Naive thymus-derived CD4-positive, alpha-beta T cell (primary cell): ENCODE measurements at regions not wholly inside any gene's neighbourhood (a gene's known extent, or its start where the extent isn't known, plus 50 kb on each side); places are given as distances from the start of the nearest gene placed in this dataset.

ENCODE experiments used
- ATAC-seq: fragments of 150-1000 bp; cut with Tn5 transposase; 2 replicates; pipeline ENCODE4 v1.10.0; 2021; ENCODE audit warnings: mild to moderate bottlenecking, moderate library complexity
- CTCF ChIA-PET: fragments of 350-600 bp; sonication (Branson Sonifier 250); formaldehyde crosslinking; loops from one replicate; lab custom pipeline; 2021; ENCODE audit warnings: antibody characterized with exemption; lab: Charles Lee
- POLR2A ChIA-PET: fragments of 350-600 bp; sonication (Branson Sonifier 250); formaldehyde crosslinking; loops from one replicate; lab custom pipeline; 2021; ENCODE audit warnings: antibody characterized with exemption, inconsistent platforms; lab: Charles Lee
- DNase-seq, 9 donors: peaks; one replicate each; pipeline versions ENCODE4 v3.0.0 to v3.0.0-alpha.2; 2020 to 2022; ENCODE audit warnings: mixed read lengths in 1 of 9
- H3K27ac ChIP-seq: one replicate; pipeline ENCODE4 v1.7.0; 2013; ENCODE audit warnings: mild to moderate bottlenecking, low read depth, low read length, moderate library complexity
- H3K27me3 ChIP-seq, 2 donors: one replicate each; pipeline ENCODE4 v1.7.0; 2013; ENCODE audit warnings: low read length in 2 of 2, mild to moderate bottlenecking in 2 of 2, moderate library complexity in 2 of 2; ENCODE audit not compliant: control insufficient read depth in 2 of 2, insufficient read depth in 2 of 2
- H3K36me3 ChIP-seq, 3 experiments: 1 replicate in 2 of 3; 2 replicates in 1 of 3; pipeline ENCODE4 v1.7.0; 2013; ENCODE audit warnings: low read length in 3 of 3, mild to moderate bottlenecking in 3 of 3, moderate library complexity in 1 of 3; ENCODE audit not compliant: insufficient read depth in 3 of 3, control insufficient read depth in 2 of 3
- H3K4me1 ChIP-seq, 2 donors: one replicate each; pipeline ENCODE4 v1.7.0; 2013; ENCODE audit warnings: low read length in 2 of 2, mild to moderate bottlenecking in 2 of 2, moderate library complexity in 1 of 2; ENCODE audit not compliant: control insufficient read depth in 2 of 2, insufficient read depth in 2 of 2
- H3K4me3 ChIP-seq: 2 replicates; pipeline ENCODE4 v1.7.0; 2013; ENCODE audit warnings: mild to moderate bottlenecking, low read length
- H3K9me3 ChIP-seq, 3 experiments: 1 replicate in 2 of 3; 2 replicates in 1 of 3; pipeline ENCODE4 v1.7.0; 2013; ENCODE audit warnings: low read length in 3 of 3; ENCODE audit not compliant: control insufficient read depth in 2 of 3
- H3K27ac Mint-ChIP-seq, 9 donors: one replicate each; pipeline ENCODE4 v1.8.0; 2020 to 2022; ENCODE audit warnings: mixed read lengths in 9 of 9, mild to moderate bottlenecking in 8 of 9, moderate library complexity in 5 of 9, inconsistent platforms in 2 of 9
- H3K27me3 Mint-ChIP-seq, 5 donors: one replicate each; pipeline ENCODE4 v1.8.0; 2021 to 2022; ENCODE audit warnings: mixed read lengths in 5 of 5, mild to moderate bottlenecking in 1 of 5
- H3K36me3 Mint-ChIP-seq, 5 donors: one replicate each; pipeline ENCODE4 v1.8.0; 2020 to 2022; ENCODE audit warnings: mixed read lengths in 5 of 5, mild to moderate bottlenecking in 3 of 5, inconsistent platforms in 1 of 5
- H3K4me1 Mint-ChIP-seq, 7 donors: one replicate each; pipeline ENCODE4 v1.8.0; 2020 to 2022; ENCODE audit warnings: mixed read lengths in 7 of 7, mild to moderate bottlenecking in 3 of 7, inconsistent platforms in 1 of 7
- H3K4me3 Mint-ChIP-seq, 10 donors: one replicate each; pipeline ENCODE4 v1.8.0; 2020 to 2022; ENCODE audit warnings: mild to moderate bottlenecking in 10 of 10, mixed read lengths in 10 of 10, moderate library complexity in 6 of 10, inconsistent platforms in 2 of 10
- H3K9me3 Mint-ChIP-seq, 11 donors: one replicate each; pipeline ENCODE4 v1.8.0; 2020 to 2022; ENCODE audit warnings: mixed read lengths in 11 of 11, mild to moderate bottlenecking in 4 of 11, inconsistent platforms in 1 of 11, moderate library complexity in 1 of 11
- intact Hi-C, 2 donors: fragments of 100-400 bp; cut with micrococcal nuclease; formaldehyde crosslinking; loops; one replicate each; pipeline ENCODE4 v1.15.1; 2023

DNA sequence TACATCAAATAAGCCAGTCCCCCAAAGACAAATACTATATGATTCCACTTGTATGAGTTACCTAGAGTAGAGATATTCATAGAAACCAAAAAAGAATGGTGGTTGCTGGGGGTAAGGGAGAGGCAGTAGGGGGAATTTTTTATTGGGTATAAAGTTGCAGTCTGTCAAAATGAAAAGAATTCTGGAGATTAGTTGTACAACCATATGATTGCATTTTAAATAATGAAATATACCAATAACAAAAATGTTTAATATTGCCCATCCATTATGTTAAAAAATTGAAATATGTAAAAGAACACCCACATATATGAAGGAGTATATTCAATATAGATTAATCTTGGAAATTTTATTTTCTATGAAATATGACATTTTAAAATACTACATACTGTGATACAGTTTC lies 1383.5 kb downstream of the FSCB start:
- no peaks in the 10 kb centered on the region for H3K4me1 ChIP-seq
- H3K9me3 Mint-ChIP-seq, result peaks cover 0 to 18% (median 10%) of the 10 kb centered on the region in 11 donors
- H3K27ac ChIP-seq, result no peak overlapping the region
- DNase-seq (no peak), ATAC-seq (no peak)
- H3K36me3 ChIP-seq, result no peaks in the 10 kb centered on the region
- H3K4me3 ChIP-seq, result no peak overlapping the region
- no peaks in the 10 kb centered on the region for H3K27me3 Mint-ChIP-seq
- H3K36me3 Mint-ChIP-seq, result no peaks in the 10 kb centered on the region
- intact Hi-C loops, result no loop called here
- H3K9me3 ChIP-seq, result no peaks in the 10 kb centered on the region
- no peak overlapping the region for H3K27ac Mint-ChIP-seq
- ChIA-PET CTCF (no interaction called here), POLR2A (no interaction called here)
- H3K4me1 Mint-ChIP-seq, result no peaks in the 10 kb centered on the region
- no peak overlapping the region for H3K4me3 Mint-ChIP-seq
- H3K27me3 ChIP-seq, result no peaks in the 10 kb centered on the region

- H3K36me3 Mint-ChIP-seq, result no peaks in the 10 kb centered on the region
- Histone ChIP-seq H3K27ac (no peak overlapping the region), H3K27me3 (no peaks in the 10 kb centered on the region), H3K4me3 (no peak overlapping the region), H3K9me3 (no peaks in the 10 kb centered on the region), H3K36me3 (no peaks in the 10 kb centered on the region), H3K4me1 (no peaks in the 10 kb centered on the region)
- no peak for DNase-seq
- H3K4me1 Mint-ChIP-seq, result no peaks in the 10 kb centered on the region
- no peak overlapping the region for H3K27ac Mint-ChIP-seq
- H3K4me3 Mint-ChIP-seq, result no peak overlapping the region
- no peaks in the 10 kb centered on the region for H3K27me3 Mint-ChIP-seq
- no peak for ATAC-seq
- ChIA-PET POLR2A (no interaction called here), CTCF (no interaction called here)
- intact Hi-C loops, result no loop called here
- peaks cover 0 to 26% (median 10%) of the 10 kb centered on the region in 11 donors for H3K9me3 Mint-ChIP-seq
Observed at GRCh38 chr14:43119672-43120071, 1387.4 kb downstream of the FSCB start.

DNA sequence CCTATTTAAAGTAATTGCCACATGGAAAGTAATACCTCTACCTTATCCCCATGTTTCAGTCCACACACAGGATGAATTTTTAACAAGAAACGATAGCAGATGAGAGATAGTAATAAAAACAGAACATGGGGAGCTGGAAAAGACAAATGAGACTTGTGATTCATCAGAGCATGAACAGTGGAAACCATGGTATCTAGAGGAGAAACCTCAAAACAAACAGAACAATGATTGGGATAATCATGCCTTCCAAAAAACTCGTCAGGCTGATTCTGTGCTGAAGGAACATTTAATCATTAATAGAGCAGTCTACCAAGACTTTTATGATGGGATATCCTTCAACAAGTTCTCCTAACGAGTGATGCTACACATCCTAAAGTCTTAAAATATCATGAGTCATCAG lies 1390.7 kb downstream of the FSCB start:
- no peak overlapping the region for H3K27ac Mint-ChIP-seq
- Histone ChIP-seq H3K27ac (no peak overlapping the region), H3K27me3 (no peaks in the 10 kb centered on the region), H3K4me1 (no peaks in the 10 kb centered on the region), H3K9me3 (no peaks in the 10 kb centered on the region), H3K36me3 (no peaks in the 10 kb centered on the region), H3K4me3 (no peak overlapping the region)
- ChIA-PET CTCF (no interaction called here), POLR2A (no interaction called here)
- H3K36me3 Mint-ChIP-seq, result no peaks in the 10 kb centered on the region
- no peak for ATAC-seq
- H3K4me3 Mint-ChIP-seq, result no peak overlapping the region
- no peak for DNase-seq
- peaks cover 0 to 26% (median 10%) of the 10 kb centered on the region in 11 donors for H3K9me3 Mint-ChIP-seq
- H3K4me1 Mint-ChIP-seq, result no peaks in the 10 kb centered on the region
- H3K27me3 Mint-ChIP-seq, result no peaks in the 10 kb centered on the region
- intact Hi-C loops, result no loop called here

GRCh38 chr14:43105305-43105704 lies 1401.8 kb downstream of the FSCB start:
- POLR2A ChIA-PET, result no interaction called here
- Histone ChIP-seq H3K4me1 (no peaks in the 10 kb centered on the region), H3K9me3 (no peaks in the 10 kb centered on the region), H3K27me3 (no peaks in the 10 kb centered on the region), H3K36me3 (no peaks in the 10 kb centered on the region), H3K4me3 (no peak overlapping the region), H3K27ac (no peak overlapping the region)
- ATAC-seq, result no peak
- H3K36me3 Mint-ChIP-seq, result no peaks in the 10 kb centered on the region
- H3K27me3 Mint-ChIP-seq, result no peaks in the 10 kb centered on the region
- no peak overlapping the region for H3K4me3 Mint-ChIP-seq
- intact Hi-C loops, result no loop called here
- CTCF ChIA-PET, result no interaction called here
- H3K27ac Mint-ChIP-seq, result no peak overlapping the region
- no peak for DNase-seq
- H3K4me1 Mint-ChIP-seq, result no peaks in the 10 kb centered on the region
- H3K9me3 Mint-ChIP-seq, result peaks cover 3 to 20% (median 9%) of the 10 kb centered on the region in 11 donors

DNA sequence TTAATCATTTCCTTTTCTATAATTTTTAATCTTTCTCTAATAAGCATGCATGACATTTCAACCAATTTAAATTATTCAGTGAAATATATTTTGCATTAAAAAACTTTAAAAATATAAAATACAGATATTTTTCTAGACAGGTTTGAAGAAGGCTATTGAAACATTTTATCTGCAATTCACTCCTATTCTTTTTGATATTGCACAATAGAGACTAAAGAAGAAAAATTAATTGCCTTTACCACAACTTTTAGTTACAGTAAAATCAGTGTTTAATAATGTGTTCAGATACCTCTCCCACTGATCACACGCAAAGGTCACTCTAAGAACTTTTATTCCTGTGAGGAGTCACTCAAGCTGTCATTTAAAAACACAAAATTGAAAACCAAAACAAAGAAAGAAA lies 1416.7 kb downstream of the FSCB start:
- H3K4me1 Mint-ChIP-seq, result no peaks in the 10 kb centered on the region
- no peaks in the 10 kb centered on the region for H3K4me1 ChIP-seq
- intact Hi-C loops, result no loop called here
- no peak overlapping the region for H3K4me3 ChIP-seq
- ChIA-PET CTCF (no interaction called here), POLR2A (no interaction called here)
- H3K4me3 Mint-ChIP-seq, result no peak overlapping the region
- no peak overlapping the region for H3K27ac ChIP-seq
- DNase-seq (no peak), ATAC-seq (no peak)
- H3K9me3 ChIP-seq, result no peaks in the 10 kb centered on the region
- H3K27ac Mint-ChIP-seq, result no peak overlapping the region
- H3K9me3 Mint-ChIP-seq, result peaks cover 0 to 35% (median 9%) of the 10 kb centered on the region in 11 donors
- H3K27me3 Mint-ChIP-seq, result no peaks in the 10 kb centered on the region
- no peaks in the 10 kb centered on the region for H3K36me3 ChIP-seq
- peaks cover 0 to 3% (median 0%) of the 10 kb centered on the region in 5 donors for H3K36me3 Mint-ChIP-seq
- no peaks in the 10 kb centered on the region for H3K27me3 ChIP-seq

- no peaks in the 10 kb centered on the region for H3K27me3 Mint-ChIP-seq
- ATAC-seq (no peak), DNase-seq (no peak)
- no peaks in the 10 kb centered on the region for H3K27me3 ChIP-seq
- no peak overlapping the region for H3K27ac Mint-ChIP-seq
- intact Hi-C loops, result no loop called here
- no peak overlapping the region for H3K27ac ChIP-seq
- no peak overlapping the region for H3K4me3 Mint-ChIP-seq
- no peaks in the 10 kb centered on the region for H3K36me3 ChIP-seq
- no peaks in the 10 kb centered on the region for H3K4me1 ChIP-seq
- ChIA-PET CTCF (no interaction called here), POLR2A (no interaction called here)
- no peak overlapping the region for H3K4me3 ChIP-seq
- H3K9me3 Mint-ChIP-seq, result peaks cover 0 to 41% (median 15%) of the 10 kb centered on the region in 11 donors
- no peaks in the 10 kb centered on the region for H3K4me1 Mint-ChIP-seq
- peaks cover 0 to 3% (median 0%) of the 10 kb centered on the region in 5 donors for H3K36me3 Mint-ChIP-seq
- H3K9me3 ChIP-seq, result no peaks in the 10 kb centered on the region
Observed at GRCh38 chr14:43087666-43088065, 1419.4 kb downstream of the FSCB start.

DNA sequence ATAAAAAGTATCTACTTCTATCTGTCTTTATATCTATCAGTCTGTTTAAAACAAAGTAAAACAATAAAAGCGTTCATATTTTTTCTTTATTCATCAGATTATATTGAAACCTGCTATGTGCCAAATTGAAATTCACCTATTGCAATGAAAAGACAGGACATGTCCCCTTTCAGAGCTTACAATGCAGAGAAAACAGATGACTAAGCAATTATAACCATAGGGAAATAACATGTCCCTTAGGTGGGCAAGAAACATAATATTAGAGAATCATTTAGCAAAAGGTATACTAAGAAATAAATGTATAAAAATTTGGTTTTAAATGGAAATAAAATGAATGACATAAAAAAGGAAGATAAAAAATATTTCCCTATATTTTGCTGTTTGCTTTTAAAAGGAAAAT lies 1421.3 kb downstream of the FSCB start:
- DNase-seq (no peak), ATAC-seq (no peak)
- Mint-ChIP-seq H3K27ac (no peak overlapping the region), H3K4me1 (no peaks in the 10 kb centered on the region), H3K36me3 (peaks cover 0 to 3% (median 0%) of the 10 kb centered on the region in 5 donors), H3K4me3 (no peak overlapping the region), H3K27me3 (no peaks in the 10 kb centered on the region), H3K9me3 (peaks cover 0 to 27% (median 13%) of the 10 kb centered on the region in 11 donors)
- POLR2A ChIA-PET, result no interaction called here
- CTCF ChIA-PET, result no interaction called here
- Histone ChIP-seq H3K4me1 (no peaks in the 10 kb centered on the region), H3K27ac (no peak overlapping the region), H3K4me3 (no peak overlapping the region), H3K36me3 (no peaks in the 10 kb centered on the region), H3K27me3 (no peaks in the 10 kb centered on the region), H3K9me3 (no peaks in the 10 kb centered on the region)
- intact Hi-C loops, result no loop called here
